ENCODE measurements at regions not wholly inside any gene's neighbourhood (a gene's known extent, or its start where the extent isn't known, plus 50 kb on each side); places are given as distances from the start of the nearest gene placed in this dataset.
A peak's percentile ranks its signal among the peaks of the same experiment; 100 is the strongest.

DNA sequence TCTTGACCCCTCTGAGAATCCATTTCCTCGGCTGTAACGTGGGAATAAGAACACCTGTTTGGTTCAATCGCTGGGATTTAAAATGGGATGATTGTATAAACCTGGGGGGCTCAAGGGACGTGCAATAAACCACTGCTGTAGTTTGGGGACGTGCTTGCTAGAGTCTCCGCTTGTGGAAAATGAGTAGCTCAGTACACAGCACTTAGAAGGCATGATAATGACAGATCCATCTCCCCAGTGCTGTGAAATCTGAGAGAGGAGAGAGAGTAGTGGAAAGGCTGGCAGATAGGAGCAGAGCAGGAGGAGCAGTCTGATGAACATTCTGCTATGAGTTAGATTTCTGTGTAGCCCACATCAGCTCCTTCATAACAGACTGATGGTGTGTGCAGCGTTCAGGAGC lies 256.5 kb downstream of the MN1 start:
- no peaks in the 10 kb centered on the region for H3K23me2 ChIP-seq (ENCODE audit: low read depth, low read length)
- no peak overlapping the region for H3K56ac ChIP-seq (replicated peaks; ENCODE audit: insufficient read length, low read depth, low read length)
- H3K4me2 ChIP-seq (ENCODE audit: insufficient read depth in 1 of 2, low read depth in 2 of 2, low read length in 2 of 2), result no peak overlapping the region
- ChIA-PET CTCF (ENCODE audit: partially characterized antibody) (interaction anchor here (0.8 to 1.2 kb wide), 2 partner anchors 137 to 214 kb away, joined by 3 read pairs; no protein-coding TSS in a partner anchor), POLR2A (ENCODE audit: partially characterized antibody) (interaction anchor here (0.9 to 1.0 kb wide), 2 partner anchors 15 to 22 kb away, joined by 3 to 5 read pairs; no protein-coding TSS in a partner anchor)
- WGBS, 2 experiments (ENCODE audit: extremely low coverage in 1 of 2, insufficient coverage in 1 of 2, insufficient read length in 1 of 2, insufficient replicate concordance in 2 of 2, low coverage in 1 of 2, low lambda C conversion rate in 2 of 2, missing lambda C conversion rate in 1 of 2), result 84% methylated on average over 7 of the region's 7 CpGs; no CpG with 5 or more reads in 1 of the 2 experiments
- no peak overlapping the region for H4K8ac ChIP-seq (ENCODE audit: extremely low read depth, insufficient read depth, low read length)
- no peak overlapping the region for H3K18ac ChIP-seq (ENCODE audit: extremely low read depth, low read length)
- no peak overlapping the region for H4K91ac ChIP-seq (replicated peaks; ENCODE audit: insufficient read length, low read length)
- H2BK120ac ChIP-seq (replicated peaks; ENCODE audit: low read depth, low read length), result no peak overlapping the region
- no peak overlapping the region for H3K4ac ChIP-seq (replicated peaks; ENCODE audit: insufficient read length, low read depth, low read length)
- H3K27me3 ChIP-seq (replicated peaks in 1 of 4; ENCODE audit: control insufficient read depth in 3 of 4, extremely low read depth in 1 of 4, insufficient read depth in 3 of 4, low read length in 3 of 4), result no peaks in the 10 kb centered on the region
- no peaks in the 10 kb centered on the region for H3K79me1 ChIP-seq (ENCODE audit: low read depth, low read length)
- no peak overlapping the region for H3K27ac ChIP-seq (ENCODE audit: low read depth, low read length)
- no peak overlapping the region for H2AFZ ChIP-seq (ENCODE audit: low read length)
- H2BK12ac ChIP-seq (ENCODE audit: low read depth, low read length), result no peak overlapping the region
- no peak overlapping the region for H2AK5ac ChIP-seq (ENCODE audit: low read depth, low read length)
- no peak overlapping the region for H4K5ac ChIP-seq (ENCODE audit: insufficient read length, low read depth, low read length)
- no peaks in the 10 kb centered on the region for H3K36me3 ChIP-seq (ENCODE audit: control insufficient read depth in 2 of 4, insufficient read depth in 4 of 4, low read length in 3 of 4)
- H2BK15ac ChIP-seq (ENCODE audit: low read length), result 0 out of 2 replicates have a peak overlapping the region, but pooled peaks have one; percentile 88
- TF ChIP-seq POLR2AphosphoS5 (IDR thresholded peaks at IDR 0.05; ENCODE audit: low read depth, low read length) (no peak), SIRT6 (IDR thresholded peaks at IDR 0.05; ENCODE audit: low read length) (no peak), CHD2 (IDR thresholded peaks at IDR 0.05; ENCODE audit: low read length) (no peak), HDAC2 (IDR thresholded peaks at IDR 0.05; ENCODE audit: borderline replicate concordance in 1 of 2, low read depth in 2 of 2, low read length in 2 of 2) (no peak), BRCA1 (IDR thresholded peaks at IDR 0.05; ENCODE audit: low read depth, low read length) (no peak), EP300 (IDR thresholded peaks at IDR 0.05; ENCODE audit: borderline replicate concordance in 1 of 2, low read depth in 2 of 2, low read length in 2 of 2) (no peak), JUND (IDR thresholded peaks at IDR 0.05; ENCODE audit: low read length) (no peak), BACH1 (IDR thresholded peaks at IDR 0.05; ENCODE audit: low read length) (no peak), SUZ12 (IDR thresholded peaks at IDR 0.05; ENCODE audit: low read length) (no peak), SIN3A (conservative IDR thresholded peaks at IDR 0.05 in 1 of 2, IDR thresholded peaks at IDR 0.05 in 1 of 2; ENCODE audit: low read depth in 1 of 2, low read length in 2 of 2) (no peak)
- TF ChIP-seq, protein P1, sequence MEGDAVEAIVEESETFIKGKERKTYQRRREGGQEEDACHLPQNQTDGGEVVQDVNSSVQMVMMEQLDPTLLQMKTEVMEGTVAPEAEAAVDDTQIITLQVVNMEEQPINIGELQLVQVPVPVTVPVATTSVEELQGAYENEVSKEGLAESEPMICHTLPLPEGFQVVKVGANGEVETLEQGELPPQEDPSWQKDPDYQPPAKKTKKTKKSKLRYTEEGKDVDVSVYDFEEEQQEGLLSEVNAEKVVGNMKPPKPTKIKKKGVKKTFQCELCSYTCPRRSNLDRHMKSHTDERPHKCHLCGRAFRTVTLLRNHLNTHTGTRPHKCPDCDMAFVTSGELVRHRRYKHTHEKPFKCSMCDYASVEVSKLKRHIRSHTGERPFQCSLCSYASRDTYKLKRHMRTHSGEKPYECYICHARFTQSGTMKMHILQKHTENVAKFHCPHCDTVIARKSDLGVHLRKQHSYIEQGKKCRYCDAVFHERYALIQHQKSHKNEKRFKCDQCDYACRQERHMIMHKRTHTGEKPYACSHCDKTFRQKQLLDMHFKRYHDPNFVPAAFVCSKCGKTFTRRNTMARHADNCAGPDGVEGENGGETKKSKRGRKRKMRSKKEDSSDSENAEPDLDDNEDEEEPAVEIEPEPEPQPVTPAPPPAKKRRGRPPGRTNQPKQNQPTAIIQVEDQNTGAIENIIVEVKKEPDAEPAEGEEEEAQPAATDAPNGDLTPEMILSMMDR (IDR thresholded peaks at IDR 0.05; ENCODE audit: control extremely low read depth in 1 of 3, insufficient read depth in 1 of 3, low read depth in 1 of 3, low read length in 3 of 3), result no peak
- FAIRE-seq (no peak), DNase-seq (ENCODE audit: low read depth in 1 of 2, low spot score in 2 of 2) (no peak)
- H3K9ac ChIP-seq (replicated peaks in 1 of 4; ENCODE audit: extremely low read depth in 1 of 4, low read depth in 3 of 4, low read length in 3 of 4), result no peak overlapping the region
- H3K14ac ChIP-seq (ENCODE audit: insufficient read length), result no peak overlapping the region
- H3K9me3 ChIP-seq (ENCODE audit: insufficient read depth in 2 of 2, low read depth in 1 of 2, low read length in 1 of 2), result no peaks in the 10 kb centered on the region
- H3K79me2 ChIP-seq (ENCODE audit: control insufficient read depth in 1 of 2, insufficient read depth in 2 of 2, low read length in 2 of 2), result no peaks in the 10 kb centered on the region
- no peak overlapping the region for H2BK5ac ChIP-seq (ENCODE audit: low read depth, low read length)
- peaks cover 3 to 22% (median 15%) of the 10 kb centered on the region in 4 experiments; a peak in 5 of 7 replicates for H3K4me1 ChIP-seq (replicated peaks in 1 of 4; ENCODE audit: control insufficient read depth in 3 of 4, insufficient read depth in 4 of 4, low read length in 3 of 4)
- H4K20me1 ChIP-seq (replicated peaks in 1 of 2; ENCODE audit: control insufficient read depth in 1 of 2, insufficient read depth in 2 of 2, low read length in 2 of 2), result no peaks in the 10 kb centered on the region
- no peak overlapping the region for H3K4me3 ChIP-seq (ENCODE audit: extremely low read depth in 1 of 4, insufficient read depth in 2 of 4, low read depth in 3 of 4, low read length in 4 of 4)
- no peak overlapping the region for H2BK20ac ChIP-seq (ENCODE audit: low read length)
- H3K23ac ChIP-seq (ENCODE audit: insufficient read length), result no peak overlapping the region

Measured in H1 (cell line).